Spleen (tissue), 11 donors: ENCODE measurements at regions not wholly inside any gene's neighbourhood (a gene's known extent, or its start where the extent isn't known, plus 50 kb on each side); places are given as distances from the start of the nearest gene placed in this dataset.

ENCODE experiments used
- DNase-seq: peaks from one replicate; pipeline ENCODE4 v3.0.0-alpha.2; 2020
- H3K27ac ChIP-seq, 8 donors: fragments of 200-600 bp; sonication (generic) in 7 of 8; 1 replicate in 4 of 8; 2 replicates in 4 of 8; pipeline versions ENCODE4 v1.5.0 to v1.8.0; 2016 to 2021; ENCODE audit warnings: inconsistent platforms in 4 of 8, mild to moderate bottlenecking in 4 of 8, moderate library complexity in 1 of 8
- H3K27me3 ChIP-seq, 7 donors: fragments of 200-600 bp; sonication (generic) in 6 of 7; replicated peaks in 1 of 7; 1 replicate in 4 of 7; 2 replicates in 3 of 7; pipeline versions ENCODE4 v1.5.0 to v1.8.0; 2016 to 2021; ENCODE audit warnings: inconsistent platforms in 3 of 7, mild to moderate bottlenecking in 1 of 7
- H3K36me3 ChIP-seq, 6 donors: fragments of 200-600 bp; sonication (generic) in 5 of 6; 1 replicate in 4 of 6; 2 replicates in 2 of 6; pipeline versions ENCODE4 v1.5.0 to v1.8.0; 2016 to 2021; ENCODE audit warnings: inconsistent platforms in 2 of 6
- H3K4me1 ChIP-seq, 6 donors: fragments of 200-600 bp; sonication (generic) in 5 of 6; 1 replicate in 3 of 6; 2 replicates in 3 of 6; pipeline versions ENCODE4 v1.5.0 to v1.8.0; 2016 to 2021; ENCODE audit warnings: inconsistent platforms in 3 of 6
- H3K4me3 ChIP-seq, 8 donors: fragments of 200-600 bp; sonication (generic) in 7 of 8; 1 replicate in 4 of 8; 2 replicates in 4 of 8; pipeline versions ENCODE4 v1.5.0 to v1.8.0; 2016 to 2021; ENCODE audit warnings: inconsistent platforms in 4 of 8, mild to moderate bottlenecking in 4 of 8, moderate library complexity in 2 of 8
- H3K9me3 ChIP-seq, 8 donors: fragments of 200-600 bp; sonication (generic) in 7 of 8; 1 replicate in 4 of 8; 2 replicates in 4 of 8; pipeline versions ENCODE4 v1.5.0 to v1.8.0; 2016 to 2021; ENCODE audit warnings: inconsistent platforms in 4 of 8
- POLR2A ChIP-seq, 3 donors: fragments of 450-650 bp; IDR thresholded peaks; one replicate each; pipeline ENCODE4 v1.5.1; 2017; ENCODE audit warnings: antibody characterized with exemption in 3 of 3, mild to moderate bottlenecking in 1 of 3
- POLR2AphosphoS5 ChIP-seq, 3 donors: sonication (generic); formaldehyde crosslinking; IDR thresholded peaks; one replicate each; pipeline ENCODE4 v1.5.1; 2017; ENCODE audit warnings: antibody characterized with exemption in 3 of 3
- WGBS, 5 donors: extraction: QIAGEN DNeasy Blood & Tissue Kit in 3 of 5; methylation state at CpG; one replicate each; pipeline versions ENCODE4 v1.1.5 to v1.1.7; 2013 to 2018; 5-methylcytosine and 5-hydroxymethylcytosine counted together
- intact Hi-C: fragments of 100-400 bp; cut with DNase I; formaldehyde crosslinking; loops from one replicate; pipeline ENCODE4 v1.15.0; 2023; ENCODE audit warnings: low total_unique reads
- TF ChIP-seq, protein P1 (sequence below), 11 experiments: fragments of 200-600 bp in 7 of 11; fragments of 450-650 bp in 4 of 11; sonication (generic) in 4 of 11; IDR thresholded peaks in 8 of 11; conservative IDR thresholded peaks in 3 of 11; 1 replicate in 7 of 11; 2 replicates in 4 of 11; pipeline versions ENCODE4 v1.4.0 to v1.8.0; 2016 to 2021; ENCODE audit warnings: antibody characterized with exemption in 11 of 11, inconsistent platforms in 4 of 11, mild to moderate bottlenecking in 1 of 11
- donor health status: healthy with polysubstance abuse.
- donor health status: DM: no; HTN: no; CAD: no; lungs with moderate emphysema.
- donor health status: DM: no; HTN: no; CAD: no.
- donor health status: Bipolar disorder and iron deficiency.
- donor health status: healthy.
- donor health status: DM: no; HTN: no; CAD: no.
- donor health status: DM: yes; HTN: yes; CAD: no.

DNA sequence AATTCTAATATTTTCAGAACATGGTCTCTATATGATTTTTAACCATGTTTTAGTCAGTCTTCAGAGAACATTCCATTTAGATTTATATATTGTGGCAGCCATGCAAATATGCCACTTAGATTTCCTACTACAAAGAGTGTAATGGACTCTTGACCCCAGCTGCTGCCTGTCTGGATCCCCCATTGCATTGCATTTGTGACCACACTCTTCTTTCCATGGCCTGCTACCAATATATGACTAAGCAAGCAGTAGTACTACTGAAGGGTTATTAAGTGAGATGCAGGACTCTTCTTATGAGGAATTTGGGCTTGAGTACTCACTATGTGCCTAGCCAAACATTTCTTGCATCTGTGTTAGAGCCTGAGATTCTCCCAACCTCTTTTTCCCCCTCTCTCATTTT lies 306.8 kb downstream of the PDHA2 start:
- H3K9me3 ChIP-seq: no peaks in the 10 kb centered on the region
- intact Hi-C loops: no loop called here

DNA sequence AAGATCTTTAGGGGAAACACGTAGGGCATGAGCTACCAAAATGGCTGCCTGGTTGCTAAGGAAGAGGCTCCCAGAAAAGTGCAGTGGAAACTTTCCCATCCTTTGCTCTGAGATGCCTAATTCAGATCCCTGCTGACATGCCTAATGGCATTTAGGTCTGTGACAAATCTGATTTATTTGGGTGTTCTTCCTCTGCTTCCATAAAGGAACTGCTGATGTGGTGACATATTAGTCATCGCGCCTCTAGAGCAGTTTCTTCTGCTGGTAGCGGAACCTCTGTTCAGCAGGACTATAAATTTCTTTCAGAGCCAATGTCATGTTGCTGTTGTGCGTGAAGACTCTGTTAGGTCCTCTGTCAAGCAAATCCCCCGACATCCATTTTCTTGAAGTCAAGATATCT lies 310.0 kb downstream of the PDHA2 start:
- H3K36me3 ChIP-seq: no peaks in the 10 kb centered on the region
- H3K27ac ChIP-seq: no peak overlapping the region
- no peak for DNase-seq
- H3K9me3 ChIP-seq: no peaks in the 10 kb centered on the region
- 74 to 84% (median 83%) methylated on average over 6 of the region's 6 CpGs for WGBS, 5 donors
- no peaks in the 10 kb centered on the region for H3K4me1 ChIP-seq
- H3K4me3 ChIP-seq: no peak overlapping the region
- TF ChIP-seq, protein P1, sequence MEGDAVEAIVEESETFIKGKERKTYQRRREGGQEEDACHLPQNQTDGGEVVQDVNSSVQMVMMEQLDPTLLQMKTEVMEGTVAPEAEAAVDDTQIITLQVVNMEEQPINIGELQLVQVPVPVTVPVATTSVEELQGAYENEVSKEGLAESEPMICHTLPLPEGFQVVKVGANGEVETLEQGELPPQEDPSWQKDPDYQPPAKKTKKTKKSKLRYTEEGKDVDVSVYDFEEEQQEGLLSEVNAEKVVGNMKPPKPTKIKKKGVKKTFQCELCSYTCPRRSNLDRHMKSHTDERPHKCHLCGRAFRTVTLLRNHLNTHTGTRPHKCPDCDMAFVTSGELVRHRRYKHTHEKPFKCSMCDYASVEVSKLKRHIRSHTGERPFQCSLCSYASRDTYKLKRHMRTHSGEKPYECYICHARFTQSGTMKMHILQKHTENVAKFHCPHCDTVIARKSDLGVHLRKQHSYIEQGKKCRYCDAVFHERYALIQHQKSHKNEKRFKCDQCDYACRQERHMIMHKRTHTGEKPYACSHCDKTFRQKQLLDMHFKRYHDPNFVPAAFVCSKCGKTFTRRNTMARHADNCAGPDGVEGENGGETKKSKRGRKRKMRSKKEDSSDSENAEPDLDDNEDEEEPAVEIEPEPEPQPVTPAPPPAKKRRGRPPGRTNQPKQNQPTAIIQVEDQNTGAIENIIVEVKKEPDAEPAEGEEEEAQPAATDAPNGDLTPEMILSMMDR (IDR thresholded peaks at IDR 0.05 in 8 of 11, conservative IDR thresholded peaks at IDR 0.05 in 3 of 11): no peak
- no peak for TF ChIP-seq POLR2A (IDR thresholded peaks at IDR 0.05)
- TF ChIP-seq POLR2AphosphoS5 (IDR thresholded peaks at IDR 0.05): no peak
- no peaks in the 10 kb centered on the region for H3K27me3 ChIP-seq
- intact Hi-C loops: no loop called here

More for the DNA sequence above, 306.8 kb downstream of the PDHA2 start:
- H3K4me3 ChIP-seq: no peak overlapping the region
- no peaks in the 10 kb centered on the region for H3K27me3 ChIP-seq
- TF ChIP-seq POLR2A (IDR thresholded peaks at IDR 0.05) (no peak), POLR2AphosphoS5 (IDR thresholded peaks at IDR 0.05) (no peak)
- TF ChIP-seq, protein P1 (IDR thresholded peaks at IDR 0.05 in 8 of 11, conservative IDR thresholded peaks at IDR 0.05 in 3 of 11): no peak
- H3K27ac ChIP-seq: no peak overlapping the region
- DNase-seq: no peak
- no peaks in the 10 kb centered on the region for H3K4me1 ChIP-seq
- no peaks in the 10 kb centered on the region for H3K36me3 ChIP-seq

DNA sequence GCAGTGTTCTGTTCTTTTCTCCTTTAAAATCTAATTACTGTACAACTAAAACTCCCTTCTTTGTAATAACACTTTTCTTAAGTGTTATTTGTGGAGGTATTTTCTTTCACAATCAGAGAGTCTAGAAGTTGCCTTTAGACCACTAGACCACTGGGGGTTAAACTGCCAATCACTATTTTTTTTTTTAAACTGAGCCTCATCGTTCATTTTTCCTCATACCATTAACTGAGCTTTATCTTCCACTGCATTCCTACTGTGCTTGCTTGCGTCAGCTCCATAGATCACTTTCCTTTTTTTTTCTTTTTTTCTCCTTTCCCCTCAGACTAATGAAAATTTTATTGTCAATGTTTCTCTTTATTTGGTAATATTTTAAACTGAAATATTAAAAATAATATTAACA lies 310.6 kb downstream of the PDHA2 start:
- no peaks in the 10 kb centered on the region for H3K4me1 ChIP-seq
- intact Hi-C loops: no loop called here
- no peaks in the 10 kb centered on the region for H3K9me3 ChIP-seq
- DNase-seq: no peak
- TF ChIP-seq, protein P1 (IDR thresholded peaks at IDR 0.05 in 8 of 11, conservative IDR thresholded peaks at IDR 0.05 in 3 of 11): no peak
- H3K36me3 ChIP-seq: no peaks in the 10 kb centered on the region
- no peak overlapping the region for H3K4me3 ChIP-seq
- no peaks in the 10 kb centered on the region for H3K27me3 ChIP-seq
- H3K27ac ChIP-seq: no peak overlapping the region
- 56 to 72% (median 61%) methylated on average over 2 of the region's 2 CpGs for WGBS, 5 donors

DNA sequence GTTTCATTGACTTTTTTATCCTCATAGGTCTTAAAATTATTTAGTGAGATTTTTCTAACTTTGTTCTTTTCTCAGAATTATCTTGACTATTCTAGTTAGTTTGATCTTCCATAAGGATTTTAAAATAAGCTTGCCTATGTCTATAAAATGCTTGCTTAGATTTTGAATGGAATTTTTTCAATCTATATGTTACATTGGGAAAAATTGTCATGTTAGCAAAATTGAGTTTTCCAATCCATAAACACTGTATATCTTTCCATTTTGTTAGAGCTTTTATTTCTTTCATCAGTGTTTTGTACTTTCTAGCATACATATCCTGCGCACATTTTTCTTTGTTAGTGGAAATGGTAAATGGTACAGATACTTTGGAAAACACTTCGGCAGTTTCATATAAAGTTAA lies 312.9 kb downstream of the PDHA2 start:
- no peaks in the 10 kb centered on the region for H3K36me3 ChIP-seq
- no peaks in the 10 kb centered on the region for H3K9me3 ChIP-seq
- H3K4me3 ChIP-seq: no peak overlapping the region
- no peak for TF ChIP-seq POLR2A (IDR thresholded peaks at IDR 0.05)
- TF ChIP-seq POLR2AphosphoS5 (IDR thresholded peaks at IDR 0.05): no peak
- TF ChIP-seq, protein P1 (IDR thresholded peaks at IDR 0.05 in 8 of 11, conservative IDR thresholded peaks at IDR 0.05 in 3 of 11): no peak
- no peak for DNase-seq
- H3K27ac ChIP-seq: no peak overlapping the region
- intact Hi-C loops: no loop called here
- H3K27me3 ChIP-seq: no peaks in the 10 kb centered on the region
- 89 to 96% (median 94%) methylated on average over 2 of the region's 2 CpGs for WGBS, 5 donors
- H3K4me1 ChIP-seq: no peaks in the 10 kb centered on the region
